ENCODE measurements at regions not wholly inside any gene's neighbourhood (a gene's known extent, or its start where the extent isn't known, plus 50 kb on each side); places are given as distances from the start of the nearest gene placed in this dataset.
"Not testable (repeated sequence)": the region's sequence is repeated elsewhere in the genome, so short reads cannot be mapped to it uniquely, and the experiment has no call there.

- no peak overlapping the region for H3K4me3 ChIP-seq
- H3K9me3 ChIP-seq (ENCODE audit: low read depth, low read length) = no peaks in the 10 kb centered on the region
Measured at GRCh38 chr5:135174315-135175096, 140.5 kb upstream of the PITX1 start.

GRCh38 chr5:135173662-135174290, 139.7 kb upstream of the PITX1 start:
- no peak for TF ChIP-seq EZH2 (IDR thresholded peaks at IDR 0.05)
- no peak for TF ChIP-seq POLR2AphosphoS5 (IDR thresholded peaks at IDR 0.05; ENCODE audit: borderline replicate concordance, low read depth, low read length)
- no peak for TF ChIP-seq FOXP2 (optimal IDR thresholded peaks at IDR 0.05; ENCODE audit: control extremely low read depth, extremely low read length, insufficient read depth)
- Histone ChIP-seq H3K9ac (ENCODE audit: insufficient read length) (no peak overlapping the region), H3K4me3 (no peak overlapping the region), H3K9me3 (ENCODE audit: low read depth, low read length) (no peaks in the 10 kb centered on the region), H3K36me3 (ENCODE audit: insufficient read depth, low read length) (no peaks in the 10 kb centered on the region), H3K27ac (no peak overlapping the region)
- no peak for DNase-seq (ENCODE audit: low read depth, low spot score)

More at GRCh38 chr5:135174315-135175096, 140.5 kb upstream of the PITX1 start:
- no peak overlapping the region for H3K27ac ChIP-seq
- no peak overlapping the region for H3K9ac ChIP-seq (ENCODE audit: insufficient read length)
- no peaks in the 10 kb centered on the region for H3K36me3 ChIP-seq (ENCODE audit: insufficient read depth, low read length)
- no peak for DNase-seq (ENCODE audit: low read depth, low spot score)
- TF ChIP-seq FOXP2 (optimal IDR thresholded peaks at IDR 0.05; ENCODE audit: control extremely low read depth, extremely low read length, insufficient read depth) = no peak
- no peak for TF ChIP-seq EZH2 (IDR thresholded peaks at IDR 0.05)
- no peak for TF ChIP-seq POLR2AphosphoS5 (IDR thresholded peaks at IDR 0.05; ENCODE audit: borderline replicate concordance, low read depth, low read length)

- Histone ChIP-seq H3K36me3 (ENCODE audit: insufficient read depth, low read length) (no peaks in the 10 kb centered on the region), H3K9me3 (ENCODE audit: low read depth, low read length) (no peaks in the 10 kb centered on the region), H3K4me3 (no peak overlapping the region), H3K9ac (ENCODE audit: insufficient read length) (no peak overlapping the region), H3K27ac (no peak overlapping the region)
- TF ChIP-seq POLR2AphosphoS5 (IDR thresholded peaks at IDR 0.05; ENCODE audit: borderline replicate concordance, low read depth, low read length) = no peak
- no peak for TF ChIP-seq EZH2 (IDR thresholded peaks at IDR 0.05)
- no peak for TF ChIP-seq FOXP2 (optimal IDR thresholded peaks at IDR 0.05; ENCODE audit: control extremely low read depth, extremely low read length, insufficient read depth)
- no peak for DNase-seq (ENCODE audit: low read depth, low spot score)
Measured at GRCh38 chr5:135172718-135173117, 138.7 kb upstream of the PITX1 start.

GRCh38 chr5:135171336-135171735, 137.3 kb upstream of the PITX1 start:
- DNase-seq (ENCODE audit: low read depth, low spot score) = no peak
- H3K27ac ChIP-seq = no peak overlapping the region
- no peaks in the 10 kb centered on the region for H3K9me3 ChIP-seq (ENCODE audit: low read depth, low read length)

GRCh38 chr5:135170500-135170899, 136.5 kb upstream of the PITX1 start:
- TF ChIP-seq POLR2AphosphoS5 (IDR thresholded peaks at IDR 0.05; ENCODE audit: borderline replicate concordance, low read depth, low read length) = no peak
- no peak for TF ChIP-seq EZH2 (IDR thresholded peaks at IDR 0.05)
- no peak for TF ChIP-seq FOXP2 (optimal IDR thresholded peaks at IDR 0.05; ENCODE audit: control extremely low read depth, extremely low read length, insufficient read depth)
- no peaks in the 10 kb centered on the region for H3K9me3 ChIP-seq (ENCODE audit: low read depth, low read length)
- H3K4me3 ChIP-seq = no peak overlapping the region
- no peak overlapping the region for H3K9ac ChIP-seq (ENCODE audit: insufficient read length)
- H3K27ac ChIP-seq = no peak overlapping the region
- DNase-seq (ENCODE audit: low read depth, low spot score) = no peak
- H3K36me3 ChIP-seq (ENCODE audit: insufficient read depth, low read length) = no peaks in the 10 kb centered on the region

More at GRCh38 chr5:135171336-135171735, 137.3 kb upstream of the PITX1 start:
- TF ChIP-seq FOXP2 (optimal IDR thresholded peaks at IDR 0.05; ENCODE audit: control extremely low read depth, extremely low read length, insufficient read depth) (no peak), POLR2AphosphoS5 (IDR thresholded peaks at IDR 0.05; ENCODE audit: borderline replicate concordance, low read depth, low read length) (no peak), EZH2 (IDR thresholded peaks at IDR 0.05) (no peak)
- Histone ChIP-seq H3K36me3 (ENCODE audit: insufficient read depth, low read length) (no peaks in the 10 kb centered on the region), H3K9ac (ENCODE audit: insufficient read length) (no peak overlapping the region), H3K4me3 (no peak overlapping the region)

GRCh38 chr5:135169753-135170152, 135.7 kb upstream of the PITX1 start:
- Histone ChIP-seq H3K27ac (no peak overlapping the region), H3K4me3 (no peak overlapping the region), H3K36me3 (ENCODE audit: insufficient read depth, low read length) (no peaks in the 10 kb centered on the region), H3K9ac (ENCODE audit: insufficient read length) (no peak overlapping the region), H3K9me3 (ENCODE audit: low read depth, low read length) (no peaks in the 10 kb centered on the region)
- no peak for DNase-seq (ENCODE audit: low read depth, low spot score)
- TF ChIP-seq EZH2 (IDR thresholded peaks at IDR 0.05) (no peak), FOXP2 (optimal IDR thresholded peaks at IDR 0.05; ENCODE audit: control extremely low read depth, extremely low read length, insufficient read depth) (no peak)

- Histone ChIP-seq H3K9me3 (ENCODE audit: low read depth, low read length) (no peaks in the 10 kb centered on the region), H3K27ac (no peak overlapping the region)
- DNase-seq (ENCODE audit: low read depth, low spot score) = no peak
Measured at GRCh38 chr5:135167634-135168033, 133.6 kb upstream of the PITX1 start.

GRCh38 chr5:135164873-135165614, 131.0 kb upstream of the PITX1 start:
- H3K27ac ChIP-seq; H3K9me3 ChIP-seq (ENCODE audit: low read depth, low read length); H3K9ac ChIP-seq (ENCODE audit: insufficient read length); H3K4me3 ChIP-seq; DNase-seq (ENCODE audit: low read depth, low spot score); H3K36me3 ChIP-seq (ENCODE audit: insufficient read depth, low read length): not testable (repeated sequence)

More at GRCh38 chr5:135167634-135168033, 133.6 kb upstream of the PITX1 start:
- TF ChIP-seq POLR2AphosphoS5 (IDR thresholded peaks at IDR 0.05; ENCODE audit: borderline replicate concordance, low read depth, low read length) (no peak), EZH2 (IDR thresholded peaks at IDR 0.05) (no peak), FOXP2 (optimal IDR thresholded peaks at IDR 0.05; ENCODE audit: control extremely low read depth, extremely low read length, insufficient read depth) (no peak)
- Histone ChIP-seq H3K36me3 (ENCODE audit: insufficient read depth, low read length) (no peaks in the 10 kb centered on the region), H3K9ac (ENCODE audit: insufficient read length) (no peak overlapping the region), H3K4me3 (no peak overlapping the region)

All from SK-N-MC (cell line).